GM13977 (cell line): ENCODE measurements at regions not wholly inside any gene's neighbourhood (a gene's known extent, or its start where the extent isn't known, plus 50 kb on each side); places are given as distances from the start of the nearest gene placed in this dataset.

ENCODE experiments used
- DNase-seq: peaks from one replicate; pipeline ENCODE4 v3.0.0; 2012; ENCODE audit warnings: low spot score
- in situ Hi-C: fragments of 300-500 bp; cut with MboI; formaldehyde crosslinking; loops from one replicate; pipeline ENCODE4 v1.12.0; 2022; ENCODE audit warnings: low sequenced_read_pairs, low pct_unique_long_range_greater_than_20kb, mixed read lengths, inconsistent platforms; ENCODE audit not compliant: unreplicated experiment
- TF ChIP-seq, protein P1 (sequence below): IDR thresholded peaks from 2 replicates; pipeline ENCODE4 v1.5.1; 2012; ENCODE audit warnings: mild to moderate bottlenecking, control low read depth; ENCODE audit not compliant: insufficient read depth; ENCODE audit errors: extremely low read depth, missing control alignments

DNA sequence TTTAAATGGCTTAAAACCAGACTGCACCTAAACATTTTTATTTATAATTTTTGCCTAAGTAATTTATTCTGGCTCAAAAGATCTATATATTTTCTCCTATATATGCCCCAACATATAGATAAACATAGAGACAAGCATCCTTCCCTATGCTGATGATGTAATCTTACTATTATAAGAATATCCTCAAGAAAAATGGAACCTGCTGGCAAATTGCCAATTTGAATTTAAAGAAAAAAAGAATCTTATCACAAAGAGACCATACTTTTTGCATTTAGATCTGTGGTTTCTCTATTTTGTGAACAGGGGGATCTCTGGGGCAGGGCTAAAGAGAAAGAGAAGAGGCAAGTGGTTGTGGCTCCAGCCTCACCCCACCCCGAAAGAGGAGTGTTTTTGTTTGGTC lies 107.2 kb upstream of the CMC1 start:
- TF ChIP-seq, protein P1, sequence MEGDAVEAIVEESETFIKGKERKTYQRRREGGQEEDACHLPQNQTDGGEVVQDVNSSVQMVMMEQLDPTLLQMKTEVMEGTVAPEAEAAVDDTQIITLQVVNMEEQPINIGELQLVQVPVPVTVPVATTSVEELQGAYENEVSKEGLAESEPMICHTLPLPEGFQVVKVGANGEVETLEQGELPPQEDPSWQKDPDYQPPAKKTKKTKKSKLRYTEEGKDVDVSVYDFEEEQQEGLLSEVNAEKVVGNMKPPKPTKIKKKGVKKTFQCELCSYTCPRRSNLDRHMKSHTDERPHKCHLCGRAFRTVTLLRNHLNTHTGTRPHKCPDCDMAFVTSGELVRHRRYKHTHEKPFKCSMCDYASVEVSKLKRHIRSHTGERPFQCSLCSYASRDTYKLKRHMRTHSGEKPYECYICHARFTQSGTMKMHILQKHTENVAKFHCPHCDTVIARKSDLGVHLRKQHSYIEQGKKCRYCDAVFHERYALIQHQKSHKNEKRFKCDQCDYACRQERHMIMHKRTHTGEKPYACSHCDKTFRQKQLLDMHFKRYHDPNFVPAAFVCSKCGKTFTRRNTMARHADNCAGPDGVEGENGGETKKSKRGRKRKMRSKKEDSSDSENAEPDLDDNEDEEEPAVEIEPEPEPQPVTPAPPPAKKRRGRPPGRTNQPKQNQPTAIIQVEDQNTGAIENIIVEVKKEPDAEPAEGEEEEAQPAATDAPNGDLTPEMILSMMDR, result no peak
- DNase-seq, result no peak
- in situ Hi-C loops, result no loop called here

DNA sequence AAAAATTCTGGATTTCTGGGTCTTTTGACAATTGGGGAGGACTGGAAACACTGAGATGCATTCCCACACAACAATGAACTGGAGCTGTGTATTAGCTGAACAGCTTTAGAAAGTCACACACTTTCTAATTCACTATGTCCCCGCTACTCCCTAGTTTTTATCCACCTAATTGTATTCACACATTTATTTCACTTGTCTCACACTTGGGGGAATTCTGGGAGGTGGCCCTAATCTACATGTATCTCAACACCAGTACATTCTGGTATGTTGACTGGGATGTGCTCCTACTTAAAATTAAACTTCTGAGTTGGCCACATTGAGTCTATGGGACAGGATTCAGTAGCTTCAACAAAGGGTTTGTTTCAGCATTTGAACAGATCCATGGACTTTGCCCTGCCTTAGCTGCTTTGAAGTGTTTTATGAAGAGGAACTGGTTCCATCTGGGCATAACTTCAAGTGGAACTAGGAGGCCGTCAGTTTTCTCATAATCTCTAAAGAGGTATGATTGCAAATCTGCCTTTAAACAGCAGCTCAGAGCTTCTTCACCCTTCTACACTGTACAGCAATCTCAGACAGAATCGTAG lies 106.5 kb upstream of the CMC1 start:
- DNase-seq, result no peak
- in situ Hi-C loops, result no loop called here

DNA sequence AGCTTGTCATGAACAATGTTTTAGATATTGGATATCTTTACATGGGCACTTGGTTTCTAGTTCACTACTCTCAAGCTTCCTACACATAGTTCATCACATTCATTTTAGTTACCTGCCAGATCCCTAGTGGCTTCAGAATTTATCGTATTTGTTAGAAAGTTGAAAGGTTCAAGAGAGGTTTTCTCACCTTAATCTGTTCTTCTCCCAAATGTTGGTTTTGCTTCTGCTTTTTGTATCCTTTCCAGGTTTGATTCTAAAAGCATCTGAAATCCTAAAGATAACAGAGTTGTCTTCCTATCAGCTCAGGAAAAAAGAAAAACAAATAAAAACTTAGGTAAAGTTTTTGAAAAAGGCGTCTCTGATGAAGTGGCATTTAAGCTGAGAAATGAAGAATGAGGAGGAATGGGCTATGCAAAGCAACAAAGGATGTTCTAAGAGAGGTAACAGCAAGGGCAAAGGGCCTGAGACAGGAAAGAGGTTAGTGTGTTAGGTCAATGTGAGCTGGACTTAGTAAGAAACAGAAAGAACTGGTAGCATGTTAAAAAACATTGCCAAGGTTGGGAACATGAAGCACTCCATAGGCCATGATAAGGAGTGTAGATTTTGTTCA lies 104.7 kb upstream of the CMC1 start:
- TF ChIP-seq, protein P1, result no peak
- in situ Hi-C loops, result no loop called here
- DNase-seq, result no peak

More for the DNA sequence above, 106.5 kb upstream of the CMC1 start:
- TF ChIP-seq, protein P1, result no peak

DNA sequence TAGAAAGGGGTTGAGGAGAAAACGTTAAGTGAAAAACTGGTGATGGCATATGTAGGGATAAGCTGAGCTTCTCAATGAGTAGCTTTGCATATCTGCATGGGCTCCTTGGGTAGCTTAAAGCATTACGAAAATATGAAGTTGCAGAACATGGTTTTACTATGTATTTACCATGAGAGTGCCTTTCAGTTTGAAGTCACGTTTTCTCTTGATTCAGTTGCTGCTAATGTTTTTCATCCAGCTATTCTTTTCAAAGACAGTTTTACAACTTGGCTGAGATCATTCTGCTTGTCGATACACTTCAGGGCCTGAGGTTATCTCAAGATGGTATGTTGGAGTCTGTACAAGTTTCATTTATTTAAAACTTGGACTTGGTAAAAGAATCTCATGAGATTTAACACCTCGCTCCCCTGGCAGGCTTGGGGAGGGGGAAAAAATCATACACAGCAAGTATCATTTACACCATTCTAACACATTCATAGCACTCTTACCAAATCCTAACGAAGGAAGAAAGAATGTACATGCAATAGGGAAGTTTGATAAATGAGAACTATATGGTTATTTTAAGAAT lies 103.3 kb upstream of the CMC1 start:
- in situ Hi-C loops, result no loop called here
- DNase-seq, result no peak
- TF ChIP-seq, protein P1, result no peak

DNA sequence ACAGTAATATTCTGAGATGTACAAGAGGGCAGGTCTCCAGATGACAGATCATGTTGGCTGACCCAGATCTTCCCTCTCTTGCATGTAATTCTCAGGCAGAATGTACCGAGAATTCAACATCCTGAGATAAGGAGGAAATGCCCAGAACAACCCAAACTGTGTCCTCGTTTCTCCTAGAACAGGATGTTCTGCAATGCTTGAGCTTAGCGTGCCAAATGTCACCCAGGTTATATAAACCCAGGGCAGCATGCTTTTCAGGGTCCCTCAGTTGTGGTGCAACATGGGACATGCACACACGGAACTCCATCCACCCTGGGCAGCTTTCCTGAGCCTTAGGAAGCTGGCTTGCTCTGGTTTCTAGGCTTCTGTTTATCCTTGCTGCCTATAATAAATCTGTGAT lies 102.1 kb upstream of the CMC1 start:
- DNase-seq, result no peak
- TF ChIP-seq, protein P1, result no peak
- in situ Hi-C loops, result no loop called here

DNA sequence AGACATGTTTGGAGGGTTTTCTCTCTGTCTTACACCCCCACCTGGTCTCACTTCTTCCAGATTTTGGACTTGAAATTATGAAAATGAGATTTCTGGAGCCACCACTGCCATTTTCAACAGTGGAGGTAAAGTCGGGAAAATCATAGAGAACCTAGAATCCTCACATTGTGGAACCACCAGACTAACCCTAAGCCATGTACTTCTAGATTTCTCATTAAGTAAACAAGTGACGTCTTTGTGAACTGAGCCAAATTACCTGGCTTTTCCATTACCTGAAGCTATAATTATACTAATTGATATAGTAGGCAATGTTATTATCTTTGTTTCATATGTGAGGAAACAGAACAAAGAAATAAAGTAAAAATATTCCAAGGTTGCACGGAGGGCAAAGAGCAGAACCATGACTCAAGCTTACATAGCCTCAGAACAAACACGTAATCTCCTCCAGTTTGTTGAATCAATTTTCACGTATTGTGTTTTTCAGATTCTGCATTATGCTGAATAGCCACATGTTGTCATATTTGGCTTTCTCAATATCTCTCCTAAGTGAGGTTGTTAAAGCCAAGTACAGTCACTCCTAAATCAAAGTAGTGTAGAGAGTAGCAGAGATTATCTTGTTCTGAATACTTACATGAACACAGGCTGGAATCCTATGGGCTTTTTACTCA lies 101.3 kb upstream of the CMC1 start:
- TF ChIP-seq, protein P1, result no peak
- in situ Hi-C loops, result no loop called here
- no peak for DNase-seq
